GM12892 (cell line): ENCODE measurements at regions not wholly inside any gene's neighbourhood (a gene's known extent, or its start where the extent isn't known, plus 50 kb on each side); places are given as distances from the start of the nearest gene placed in this dataset.
"Not testable (repeated sequence)": the region's sequence is repeated elsewhere in the genome, so short reads cannot be mapped to it uniquely, and the experiment has no call there.

Source experiments
- POLR2A ChIP-seq: IDR thresholded peaks from 2 replicates; pipeline ENCODE4 v1.6.1; 2011; ENCODE audit warnings: low read depth, low read length, control low read depth
- POLR2AphosphoS5 ChIP-seq: IDR thresholded peaks from 2 replicates; pipeline ENCODE4 v1.6.1; 2011; ENCODE audit warnings: low read depth, low read length, control low read depth

DNA sequence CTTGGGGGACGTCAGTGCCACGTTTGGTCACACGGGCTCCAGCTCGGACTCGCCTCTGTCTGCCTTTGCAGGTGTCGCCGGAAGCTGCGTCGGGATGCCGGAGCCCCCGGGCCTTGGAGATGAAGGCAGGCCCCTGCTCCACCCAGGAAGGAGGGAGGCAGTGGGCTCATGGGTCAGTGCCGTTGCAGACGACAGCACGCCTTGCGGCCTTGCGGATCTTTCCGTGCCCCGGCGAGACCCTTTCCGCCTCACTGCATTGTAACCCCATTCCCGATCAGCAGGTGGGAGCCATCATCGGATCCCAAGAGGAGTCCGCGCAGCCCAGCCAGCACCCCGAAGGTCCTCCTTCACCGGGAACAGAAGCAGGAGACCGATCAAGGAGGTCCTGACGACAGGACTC, 1422.2 kb upstream of the PCDH10 start:
- TF ChIP-seq POLR2A, POLR2AphosphoS5: not testable (repeated sequence)
